AG20443 (cell line): ENCODE measurements at regions not wholly inside any gene's neighbourhood (a gene's known extent, or its start where the extent isn't known, plus 50 kb on each side); places are given as distances from the start of the nearest gene placed in this dataset.
"Not testable (repeated sequence)": the region's sequence is repeated elsewhere in the genome, so short reads cannot be mapped to it uniquely, and the experiment has no call there.

Experiments used
- DNase-seq: peaks from one replicate; pipeline ENCODE4 v3.0.0; 2012; ENCODE audit warnings: low spot score, mixed read lengths

GRCh38 chr10:81251457-81252115 is 623.4 kb upstream of the NRG3 start:
- no peak for DNase-seq

GRCh38 chr10:81264991-81265390 is 610.0 kb upstream of the NRG3 start:
- DNase-seq, result not testable (repeated sequence)

GRCh38 chr10:81270051-81270450 is 604.9 kb upstream of the NRG3 start:
- no peak for DNase-seq

GRCh38 chr10:81280497-81281479 is 594.2 kb upstream of the NRG3 start:
- DNase-seq, result no peak

- DNase-seq, result no peak
Observed at GRCh38 chr10:81288544-81288943, 586.5 kb upstream of the NRG3 start.

- DNase-seq, result no peak
Observed at GRCh38 chr10:81297292-81297691, 577.7 kb upstream of the NRG3 start.

GRCh38 chr10:81303656-81304055 is 571.3 kb upstream of the NRG3 start:
- DNase-seq, result no peak

GRCh38 chr10:81306971-81307782 is 567.8 kb upstream of the NRG3 start:
- no peak for DNase-seq

GRCh38 chr10:81309041-81309552 is 565.9 kb upstream of the NRG3 start:
- DNase-seq, result no peak

- DNase-seq, result no peak
Observed at GRCh38 chr10:81314471-81314870, 560.5 kb upstream of the NRG3 start.

GRCh38 chr10:81315026-81315425 is 560.0 kb upstream of the NRG3 start:
- no peak for DNase-seq

- DNase-seq, result no peak
Observed at GRCh38 chr10:81348003-81348402, 527.0 kb upstream of the NRG3 start.

GRCh38 chr10:81367132-81367531 is 507.9 kb upstream of the NRG3 start:
- DNase-seq, result no peak

GRCh38 chr10:81386817-81387216 is 488.2 kb upstream of the NRG3 start:
- no peak for DNase-seq

- no peak for DNase-seq
Observed at GRCh38 chr10:81403451-81403850, 471.5 kb upstream of the NRG3 start.

GRCh38 chr10:81405399-81405798 is 469.6 kb upstream of the NRG3 start:
- no peak for DNase-seq

GRCh38 chr10:81414038-81414437 is 461.0 kb upstream of the NRG3 start:
- no peak for DNase-seq

- DNase-seq, result no peak
Observed at GRCh38 chr10:81426722-81427121, 448.3 kb upstream of the NRG3 start.

- DNase-seq, result no peak
Observed at GRCh38 chr10:81428456-81429134, 446.4 kb upstream of the NRG3 start.

GRCh38 chr10:81439445-81439844 is 435.5 kb upstream of the NRG3 start:
- DNase-seq, result no peak

GRCh38 chr10:81441624-81442023 is 433.4 kb upstream of the NRG3 start:
- not testable (repeated sequence) for DNase-seq
